COR-L47 (cell line): ENCODE measurements at regions not wholly inside any gene's neighbourhood (a gene's known extent, or its start where the extent isn't known, plus 50 kb on each side); places are given as distances from the start of the nearest gene placed in this dataset.

Source experiments
- DNase-seq: peaks from one replicate; lab custom pipeline; 2025; lab: John Stamatoyannopoulos, UW

DNA sequence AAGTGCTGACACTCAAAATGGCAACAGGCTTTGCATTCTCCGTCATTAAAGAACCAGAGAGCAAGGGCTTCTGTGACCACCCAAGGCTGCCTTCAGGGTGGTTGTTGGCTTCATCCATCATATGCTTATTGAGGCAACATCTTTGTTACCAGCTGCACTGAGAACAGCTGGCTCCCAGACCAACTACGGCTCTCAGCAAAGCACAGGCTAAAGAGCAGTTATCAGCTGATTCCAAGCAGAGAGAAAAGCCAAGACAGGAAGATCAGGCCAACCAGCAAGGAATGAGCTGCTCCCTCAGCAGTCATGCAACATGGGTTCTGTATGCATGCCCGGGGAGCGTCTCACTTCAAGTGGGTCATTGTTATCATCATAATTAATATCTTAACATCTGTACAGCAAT lies 358.9 kb downstream of the ACTL7B start:
- DNase-seq: no peak

DNA sequence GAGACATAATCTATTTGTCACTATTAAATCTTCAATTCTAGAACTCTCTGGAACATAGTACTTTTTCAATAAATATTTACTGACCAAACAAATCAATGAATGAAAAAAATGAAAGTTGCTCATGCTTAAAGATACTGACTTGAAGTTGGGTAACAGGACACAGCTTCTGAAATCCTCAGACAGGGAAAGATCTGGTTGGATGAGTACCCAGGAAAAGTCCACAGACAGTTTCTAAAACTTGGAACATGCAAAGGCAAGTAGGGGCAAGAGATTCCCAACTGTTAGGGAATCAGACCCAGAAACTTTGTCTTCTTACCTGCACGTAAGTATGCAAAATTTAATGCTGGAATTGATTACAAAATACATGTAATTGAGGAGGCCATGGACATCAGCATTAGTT lies 366.2 kb downstream of the ACTL7B start:
- DNase-seq: no peak

GRCh38 chr9:108486831-108487230 lies 369.0 kb downstream of the ACTL7B start:
- no peak for DNase-seq

GRCh38 chr9:108484468-108484867 lies 371.3 kb downstream of the ACTL7B start:
- DNase-seq: no peak

DNA sequence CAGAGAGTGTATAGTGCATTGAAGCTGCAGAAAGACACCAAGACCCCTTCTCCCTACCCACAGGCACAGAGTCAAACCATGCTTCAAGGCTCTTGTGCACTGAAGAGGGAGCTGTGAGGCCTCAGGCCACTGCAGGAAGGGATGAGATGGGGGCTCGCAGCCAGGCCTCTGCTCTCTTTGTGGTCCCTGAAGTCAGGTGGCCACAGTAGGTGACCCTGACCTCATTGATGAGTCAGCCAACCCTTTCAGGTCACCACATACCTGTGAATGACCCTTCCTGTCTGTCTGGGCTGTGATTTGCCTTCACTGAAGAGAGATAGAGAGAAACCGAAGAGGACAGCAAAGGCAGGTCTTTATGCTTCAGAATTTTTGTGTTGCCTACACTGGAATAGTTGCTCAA lies 372.1 kb downstream of the ACTL7B start:
- no peak for DNase-seq

DNA sequence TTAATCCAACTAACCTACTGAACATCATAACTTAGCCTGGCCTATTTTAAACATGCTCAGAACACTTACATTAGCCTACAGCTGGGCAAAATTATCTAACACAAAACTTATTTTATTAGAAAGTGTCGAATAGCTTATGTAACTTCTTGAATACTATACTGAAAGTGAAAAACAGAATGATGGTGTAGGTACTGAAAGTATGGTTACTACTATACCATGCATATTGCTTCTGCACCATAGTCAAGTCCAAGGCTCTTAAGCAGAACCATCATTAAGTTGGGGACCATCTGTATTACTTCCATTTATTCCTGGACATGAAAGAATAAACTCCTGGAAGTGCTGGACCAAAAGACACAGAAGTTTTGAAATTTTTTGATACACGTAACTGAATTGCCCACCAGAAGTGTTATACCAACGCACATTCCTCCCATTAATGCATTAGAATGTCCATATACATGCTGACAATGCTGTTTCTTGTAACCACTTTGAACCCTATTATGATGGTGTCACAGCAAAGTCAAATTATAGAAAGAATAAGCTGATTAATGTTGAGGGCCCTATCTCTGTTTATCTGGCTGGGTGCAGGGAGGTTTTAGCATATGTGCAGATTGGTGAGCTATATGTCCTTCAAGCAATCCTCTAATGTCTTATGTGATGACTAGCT lies 375.7 kb downstream of the ACTL7B start:
- DNase-seq: no peak

- DNase-seq: no peak
Measured at GRCh38 chr9:108478431-108479332, 377.1 kb downstream of the ACTL7B start.

DNA sequence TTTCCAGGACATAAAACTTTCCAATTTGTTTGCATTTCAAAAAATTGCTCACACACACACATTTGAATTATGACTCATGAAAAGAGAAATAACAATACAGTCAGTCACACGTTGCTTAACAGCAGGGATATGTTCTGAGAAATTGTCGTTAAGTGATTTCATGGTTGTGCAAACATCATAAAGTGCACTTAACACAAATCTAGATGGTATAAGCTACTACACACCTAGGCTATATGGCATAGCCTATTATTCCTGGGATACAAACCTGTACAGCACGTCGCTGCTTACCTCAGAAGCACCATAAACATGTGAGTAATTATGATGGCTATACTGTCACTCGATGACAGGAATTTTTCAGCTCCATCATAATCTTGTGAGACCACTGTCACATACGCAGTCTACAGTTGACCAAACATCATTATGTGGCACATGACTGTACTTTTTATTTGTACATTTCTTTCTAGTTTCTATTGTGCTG lies 378.2 kb downstream of the ACTL7B start:
- no peak for DNase-seq

DNA sequence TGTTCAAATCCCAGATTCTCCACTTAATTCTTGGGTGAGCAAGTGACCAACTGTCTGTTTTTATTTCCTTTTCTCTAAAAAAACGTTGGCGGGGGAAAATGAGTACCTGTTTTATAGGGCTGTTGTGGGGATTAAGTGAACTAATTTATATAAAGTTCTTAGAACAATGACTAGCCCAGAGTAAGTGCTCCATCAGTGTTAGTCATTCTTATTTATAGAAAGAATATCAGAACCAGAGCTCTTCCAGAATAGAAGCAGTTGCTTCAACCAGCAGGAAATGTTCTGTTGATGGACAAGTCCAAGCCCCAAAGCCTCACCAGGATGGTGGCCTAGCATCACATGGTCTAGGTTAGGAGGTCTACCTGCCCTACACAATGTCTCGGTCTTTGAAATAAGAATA lies 379.2 kb downstream of the ACTL7B start:
- DNase-seq: no peak

GRCh38 chr9:108475813-108476212 lies 380.0 kb downstream of the ACTL7B start:
- no peak for DNase-seq

GRCh38 chr9:108474356-108474755 lies 381.4 kb downstream of the ACTL7B start:
- no peak for DNase-seq

GRCh38 chr9:108473209-108474112 lies 382.3 kb downstream of the ACTL7B start:
- peak; percentile 75 for DNase-seq

DNA sequence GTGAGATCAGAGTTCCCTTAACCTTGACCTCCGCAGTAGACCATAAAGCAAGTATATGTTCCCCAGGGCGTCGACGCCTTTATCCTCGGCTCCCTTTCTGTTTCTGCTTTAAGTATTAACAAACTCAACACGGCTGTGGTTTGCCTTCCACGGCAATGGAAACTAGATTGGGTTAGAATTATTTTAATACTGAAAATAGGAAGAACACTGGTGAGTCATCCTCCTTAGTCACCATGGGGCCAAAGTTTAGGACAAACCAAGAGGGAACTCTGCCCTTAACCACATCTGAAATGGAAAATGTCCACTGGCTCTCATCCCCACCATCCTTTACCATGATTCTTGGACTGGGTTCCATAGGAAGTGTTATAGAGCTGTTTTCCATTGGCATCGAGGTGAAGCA lies 386.1 kb downstream of the ACTL7B start:
- no peak for DNase-seq

GRCh38 chr9:108468364-108468763 lies 387.4 kb downstream of the ACTL7B start:
- DNase-seq: no peak

DNA sequence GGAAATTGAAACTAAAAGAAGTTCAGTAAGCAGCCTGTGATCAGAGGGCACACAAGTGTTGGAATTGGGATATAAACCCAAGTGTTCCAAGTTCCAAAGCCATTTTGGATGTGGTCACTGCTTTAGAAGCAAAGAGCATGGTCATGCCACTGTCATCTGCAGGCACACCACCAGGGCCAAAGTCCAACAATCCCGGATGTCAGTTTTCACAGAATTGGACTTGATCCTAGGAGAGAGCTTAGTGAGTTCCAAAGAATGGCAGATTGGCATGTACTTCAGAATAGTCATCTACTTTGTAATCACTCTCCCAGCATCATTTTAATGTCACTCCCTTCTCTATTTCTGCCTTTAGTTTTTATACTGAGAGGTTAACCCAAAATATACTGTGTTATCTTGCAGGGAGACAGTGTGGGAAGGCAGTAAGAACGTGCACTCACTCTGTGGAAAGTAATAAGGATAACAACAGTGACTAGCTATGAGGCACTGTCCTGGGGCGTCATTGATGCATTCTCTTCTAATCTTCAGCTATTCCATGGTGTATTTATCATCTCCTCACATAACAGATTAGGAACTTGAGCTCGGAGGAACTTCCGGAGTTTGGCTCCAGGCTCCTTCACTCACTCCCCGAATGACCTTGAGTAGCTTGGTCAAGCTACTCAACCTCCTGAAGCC lies 388.0 kb downstream of the ACTL7B start:
- no peak for DNase-seq

DNA sequence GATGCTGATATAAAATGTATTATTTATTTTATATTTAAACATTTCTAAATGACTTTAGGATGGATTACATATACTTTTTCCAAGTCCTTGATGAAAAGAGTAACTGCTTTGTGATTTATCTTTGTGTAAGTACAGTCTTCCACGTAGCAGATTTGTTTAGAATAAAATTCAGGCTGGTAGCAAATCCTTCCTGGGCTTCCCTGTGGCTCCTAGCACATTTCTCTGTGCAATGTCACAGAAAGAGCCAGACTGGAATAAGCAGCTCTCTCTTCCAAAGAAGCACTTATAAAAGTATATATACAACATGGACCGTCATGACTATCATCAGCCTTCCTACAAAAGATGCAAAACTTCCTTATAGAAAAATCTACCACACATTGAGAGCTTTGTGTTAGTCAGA lies 388.6 kb downstream of the ACTL7B start:
- no peak for DNase-seq

DNA sequence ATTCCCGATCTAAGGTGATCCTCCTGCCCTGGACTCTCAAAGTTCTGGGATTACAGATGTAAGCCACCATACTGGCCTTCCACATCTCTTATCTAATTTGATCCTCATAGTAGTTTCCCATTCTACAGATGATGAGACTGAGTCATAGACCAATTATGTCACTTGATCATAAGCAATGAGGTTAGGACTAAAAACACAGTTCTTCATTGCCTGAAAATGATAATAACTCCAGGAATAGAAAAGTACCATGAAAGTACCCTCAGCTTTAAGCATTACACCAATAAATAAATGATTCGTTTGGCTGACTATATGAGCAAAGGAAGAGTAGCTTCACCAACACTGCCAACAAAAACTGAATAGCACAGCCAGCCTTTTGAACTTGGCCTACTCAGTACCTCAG lies 389.5 kb downstream of the ACTL7B start:
- DNase-seq: no peak

- DNase-seq: no peak
Measured at GRCh38 chr9:108463932-108464606, 391.7 kb downstream of the ACTL7B start.

DNA sequence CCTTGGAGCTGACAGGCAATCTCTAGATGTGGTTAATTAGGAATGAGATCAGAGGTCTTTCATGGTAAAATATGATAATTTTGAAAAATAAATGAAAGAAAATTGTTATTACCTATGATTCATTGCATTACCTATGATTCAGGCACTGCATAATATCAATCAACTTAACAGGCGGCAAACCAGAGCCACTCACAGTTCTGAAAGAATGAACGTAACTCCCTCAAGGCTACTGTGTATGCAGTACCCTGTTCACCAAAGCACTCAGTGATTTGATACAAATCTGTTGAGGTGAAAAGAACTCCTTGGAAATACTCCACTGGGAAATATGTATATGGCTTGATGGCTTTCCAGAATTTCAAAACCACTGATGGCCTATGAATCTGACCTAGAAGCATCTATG lies 398.9 kb downstream of the ACTL7B start:
- DNase-seq: no peak

GRCh38 chr9:108445431-108446071 lies 410.2 kb downstream of the ACTL7B start:
- no peak for DNase-seq
